Ishikawa (cell line): ENCODE measurements at regions not wholly inside any gene's neighbourhood (a gene's known extent, or its start where the extent isn't known, plus 50 kb on each side); places are given as distances from the start of the nearest gene placed in this dataset.

ENCODE experiments used
- EP300 ChIP-seq: IDR thresholded peaks from 2 replicates; pipeline ENCODE4 v1.6.1; 2012; ENCODE audit warnings: borderline replicate concordance
- NFIC ChIP-seq: IDR thresholded peaks from 2 replicates; pipeline ENCODE4 v1.6.1; 2012
- TEAD4 ChIP-seq: IDR thresholded peaks from 2 replicates; pipeline ENCODE4 v1.6.1; 2012
- USF1 ChIP-seq: IDR thresholded peaks from 2 replicates; pipeline ENCODE4 v1.6.1; 2012
- ZBTB7A ChIP-seq: IDR thresholded peaks from 2 replicates; pipeline ENCODE4 v1.6.1; 2012; ENCODE audit warnings: low read depth

- TF ChIP-seq EP300 (no peak), TEAD4 (no peak), ZBTB7A (no peak), NFIC (no peak), USF1 (no peak)
Measured at GRCh38 chr3:127062926-127063325, 80.0 kb downstream of the PLXNA1 start.
